ENCODE measurements at regions not wholly inside any gene's neighbourhood (a gene's known extent, or its start where the extent isn't known, plus 50 kb on each side); places are given as distances from the start of the nearest gene placed in this dataset.

DNA sequence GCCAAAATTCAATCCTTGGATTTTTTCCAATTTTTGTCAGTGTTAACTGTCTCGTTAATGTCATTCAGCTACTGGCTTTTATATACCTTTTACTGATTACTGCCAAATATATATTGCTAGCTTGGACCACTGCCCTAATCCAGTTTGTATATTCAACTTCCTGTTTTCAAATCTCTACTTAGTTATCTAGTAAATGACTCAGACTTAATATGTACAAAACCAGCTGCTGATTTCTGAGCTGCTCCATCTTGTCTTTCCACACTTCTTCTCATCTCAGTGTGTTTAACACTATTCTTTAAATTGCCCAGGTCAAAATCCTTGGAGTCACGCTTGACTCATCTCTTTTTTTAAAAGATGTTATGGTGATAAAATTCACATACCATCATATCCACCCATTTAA lies 1196.7 kb downstream of the RAPGEF2 start:
- H3K27me3 ChIP-seq (replicated peaks; ENCODE audit: insufficient read depth, low read length): no peaks in the 10 kb centered on the region
- H3K4me2 ChIP-seq (ENCODE audit: low read depth, low read length): no peak overlapping the region
- TF ChIP-seq, protein P1, sequence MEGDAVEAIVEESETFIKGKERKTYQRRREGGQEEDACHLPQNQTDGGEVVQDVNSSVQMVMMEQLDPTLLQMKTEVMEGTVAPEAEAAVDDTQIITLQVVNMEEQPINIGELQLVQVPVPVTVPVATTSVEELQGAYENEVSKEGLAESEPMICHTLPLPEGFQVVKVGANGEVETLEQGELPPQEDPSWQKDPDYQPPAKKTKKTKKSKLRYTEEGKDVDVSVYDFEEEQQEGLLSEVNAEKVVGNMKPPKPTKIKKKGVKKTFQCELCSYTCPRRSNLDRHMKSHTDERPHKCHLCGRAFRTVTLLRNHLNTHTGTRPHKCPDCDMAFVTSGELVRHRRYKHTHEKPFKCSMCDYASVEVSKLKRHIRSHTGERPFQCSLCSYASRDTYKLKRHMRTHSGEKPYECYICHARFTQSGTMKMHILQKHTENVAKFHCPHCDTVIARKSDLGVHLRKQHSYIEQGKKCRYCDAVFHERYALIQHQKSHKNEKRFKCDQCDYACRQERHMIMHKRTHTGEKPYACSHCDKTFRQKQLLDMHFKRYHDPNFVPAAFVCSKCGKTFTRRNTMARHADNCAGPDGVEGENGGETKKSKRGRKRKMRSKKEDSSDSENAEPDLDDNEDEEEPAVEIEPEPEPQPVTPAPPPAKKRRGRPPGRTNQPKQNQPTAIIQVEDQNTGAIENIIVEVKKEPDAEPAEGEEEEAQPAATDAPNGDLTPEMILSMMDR (IDR thresholded peaks at IDR 0.05; ENCODE audit: low read length): no peak
- TF ChIP-seq EZH2 (optimal IDR thresholded peaks at IDR 0.05; ENCODE audit: low read depth, low read length) (no peak), EZH2phosphoT487 (IDR thresholded peaks at IDR 0.05; ENCODE audit: low read length) (no peak)
- no peaks in the 10 kb centered on the region for H4K20me1 ChIP-seq (ENCODE audit: insufficient read depth, low read length)
- no peak overlapping the region for H2AFZ ChIP-seq (ENCODE audit: low read length)
- no peak overlapping the region for H3K27ac ChIP-seq (ENCODE audit: low read length)
- H3K9me2 ChIP-seq (replicated peaks; ENCODE audit: insufficient read depth, low read length): no peaks in the 10 kb centered on the region
- no peak overlapping the region for H3K9ac ChIP-seq (ENCODE audit: low read length)
- H3F3A ChIP-seq (ENCODE audit: insufficient read depth, low read length): no peaks in the 10 kb centered on the region
- no peaks in the 10 kb centered on the region for H3K36me3 ChIP-seq (replicated peaks; ENCODE audit: insufficient read depth, low read length)
- no peaks in the 10 kb centered on the region for H3K79me2 ChIP-seq (ENCODE audit: low read length)
- no peaks in the 10 kb centered on the region for H3K9me3 ChIP-seq (replicated peaks; ENCODE audit: insufficient read depth, low read length)
- no peak for DNase-seq
- H3K4me3 ChIP-seq (ENCODE audit: low read length): no peak overlapping the region
- H3K4me1 ChIP-seq (ENCODE audit: low read length): no peaks in the 10 kb centered on the region

DNA sequence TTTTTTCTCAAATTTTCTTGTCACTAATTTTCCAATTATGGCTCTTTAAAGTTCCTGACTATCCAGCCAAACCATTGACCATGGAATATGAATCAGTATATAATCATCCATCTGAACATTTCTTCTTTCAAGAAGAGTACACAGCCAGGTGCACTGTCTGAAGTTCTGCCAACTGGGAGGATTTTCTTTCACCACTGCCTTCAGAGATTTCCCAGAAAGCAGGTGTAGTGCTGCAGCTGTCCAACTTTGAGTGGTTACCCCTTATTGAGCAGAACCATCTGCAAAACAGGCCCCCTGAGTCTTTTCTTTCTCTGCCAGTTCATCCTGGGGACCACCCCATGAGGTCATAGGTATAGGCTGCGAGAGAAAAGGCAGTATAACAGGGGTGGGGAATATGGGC lies 1213.2 kb downstream of the RAPGEF2 start:
- Histone ChIP-seq H2AFZ (ENCODE audit: low read length) (no peak overlapping the region), H3K4me2 (ENCODE audit: low read depth, low read length) (no peak overlapping the region), H3F3A (ENCODE audit: insufficient read depth, low read length) (no peaks in the 10 kb centered on the region), H3K9me2 (replicated peaks; ENCODE audit: insufficient read depth, low read length) (no peaks in the 10 kb centered on the region), H3K4me3 (ENCODE audit: low read length) (no peak overlapping the region), H4K20me1 (ENCODE audit: insufficient read depth, low read length) (no peaks in the 10 kb centered on the region), H3K9me3 (replicated peaks; ENCODE audit: insufficient read depth, low read length) (no peaks in the 10 kb centered on the region), H3K4me1 (ENCODE audit: low read length) (no peaks in the 10 kb centered on the region), H3K79me2 (ENCODE audit: low read length) (no peaks in the 10 kb centered on the region), H3K36me3 (replicated peaks; ENCODE audit: insufficient read depth, low read length) (no peaks in the 10 kb centered on the region), H3K27me3 (replicated peaks; ENCODE audit: insufficient read depth, low read length) (no peaks in the 10 kb centered on the region), H3K9ac (ENCODE audit: low read length) (no peak overlapping the region), H3K27ac (ENCODE audit: low read length) (no peak overlapping the region)
- DNase-seq: no peak
- no peak for TF ChIP-seq EZH2 (optimal IDR thresholded peaks at IDR 0.05; ENCODE audit: low read depth, low read length)
- TF ChIP-seq, protein P1 (IDR thresholded peaks at IDR 0.05; ENCODE audit: low read length): no peak

DNA sequence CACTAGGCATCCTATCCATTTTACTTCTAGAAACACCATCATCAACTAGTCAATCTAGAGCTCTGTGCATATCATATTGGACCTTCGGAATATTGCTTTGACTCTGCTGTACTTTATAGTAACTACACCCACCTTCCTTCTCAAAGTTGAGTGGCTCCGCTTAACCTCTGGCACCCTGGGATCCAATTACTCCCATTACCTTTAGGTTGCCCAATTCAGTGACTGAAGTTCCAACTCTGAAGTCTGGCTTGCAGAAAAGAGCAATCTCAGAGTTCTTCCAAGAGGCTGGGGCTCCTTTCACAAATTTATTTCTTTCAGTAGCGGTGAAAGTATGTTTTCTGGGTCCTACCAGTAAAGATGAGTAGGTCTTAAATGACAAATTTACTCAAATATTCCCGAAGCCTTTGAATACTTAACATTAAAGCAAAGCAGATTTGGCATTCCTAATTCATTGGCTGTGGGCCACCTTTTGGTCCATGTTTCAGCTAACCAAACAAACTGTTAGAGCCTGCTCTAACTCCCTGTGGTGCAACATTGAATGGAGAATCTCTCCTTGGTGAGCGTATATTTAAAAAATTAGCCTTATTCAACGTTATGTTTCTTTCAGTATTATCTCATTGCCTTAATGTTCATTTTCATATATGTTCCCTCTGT lies 1215.8 kb downstream of the RAPGEF2 start:
- no peaks in the 10 kb centered on the region for H3K4me1 ChIP-seq (ENCODE audit: low read length)
- no peaks in the 10 kb centered on the region for H3K9me3 ChIP-seq (replicated peaks; ENCODE audit: insufficient read depth, low read length)
- no peak for DNase-seq
- H3K36me3 ChIP-seq (replicated peaks; ENCODE audit: insufficient read depth, low read length): no peaks in the 10 kb centered on the region
- TF ChIP-seq, protein P1 (IDR thresholded peaks at IDR 0.05; ENCODE audit: low read length): no peak
- TF ChIP-seq EZH2phosphoT487 (IDR thresholded peaks at IDR 0.05; ENCODE audit: low read length) (no peak), EZH2 (optimal IDR thresholded peaks at IDR 0.05; ENCODE audit: low read depth, low read length) (no peak)
- H3K4me3 ChIP-seq (ENCODE audit: low read length): no peak overlapping the region
- H2AFZ ChIP-seq (ENCODE audit: low read length): no peak overlapping the region
- no peaks in the 10 kb centered on the region for H3F3A ChIP-seq (ENCODE audit: insufficient read depth, low read length)
- no peaks in the 10 kb centered on the region for H4K20me1 ChIP-seq (ENCODE audit: insufficient read depth, low read length)
- no peak overlapping the region for H3K4me2 ChIP-seq (ENCODE audit: low read depth, low read length)
- H3K79me2 ChIP-seq (ENCODE audit: low read length): no peaks in the 10 kb centered on the region
- H3K9me2 ChIP-seq (replicated peaks; ENCODE audit: insufficient read depth, low read length): no peaks in the 10 kb centered on the region
- H3K9ac ChIP-seq (ENCODE audit: low read length): no peak overlapping the region
- H3K27ac ChIP-seq (ENCODE audit: low read length): no peak overlapping the region
- H3K27me3 ChIP-seq (replicated peaks; ENCODE audit: insufficient read depth, low read length): no peaks in the 10 kb centered on the region

Measured in MM.1S (cell line).